ENCODE measurements at regions not wholly inside any gene's neighbourhood (a gene's known extent, or its start where the extent isn't known, plus 50 kb on each side); places are given as distances from the start of the nearest gene placed in this dataset.

DNA sequence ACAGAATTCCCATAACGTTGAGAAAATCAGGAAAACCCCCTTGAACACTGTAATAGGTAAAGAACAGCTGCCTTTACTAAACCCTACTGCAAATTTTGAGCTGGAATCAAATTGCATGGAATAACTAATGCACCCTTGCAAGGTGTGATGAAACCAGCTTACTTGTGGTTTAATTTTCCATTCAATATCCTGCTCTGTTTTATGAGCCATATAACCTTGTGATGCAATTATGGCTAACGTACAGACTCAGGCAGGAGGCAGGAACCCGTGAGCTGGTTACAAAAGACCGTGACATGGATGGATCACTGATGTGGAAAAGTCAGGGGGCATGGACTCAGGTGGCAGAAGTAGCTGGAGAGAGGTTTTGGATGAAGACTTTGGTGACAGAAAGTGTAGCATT lies 438.6 kb downstream of the COG6 start:
- Histone ChIP-seq H3K27ac (ENCODE audit: control insufficient read depth, insufficient read depth, low read length) (no peak overlapping the region), H2AFZ (ENCODE audit: control insufficient read depth, low read length) (no peak overlapping the region), H3K4me2 (ENCODE audit: control insufficient read depth, extremely low read depth, insufficient read depth, low read depth, low read length) (no peak overlapping the region), H3K4me1 (ENCODE audit: control insufficient read depth, extremely low read depth, insufficient read depth, low read length) (no peaks in the 10 kb centered on the region), H4K20me1 (ENCODE audit: control insufficient read depth, extremely low read depth, insufficient read depth, low read length) (no peaks in the 10 kb centered on the region), H3K36me3 (ENCODE audit: control insufficient read depth in 2 of 2, extremely low read depth in 1 of 2, insufficient read depth in 2 of 2, low read length in 2 of 2) (no peaks in the 10 kb centered on the region), H3K9me1 (ENCODE audit: control insufficient read depth, extremely low read depth, insufficient read depth, low read length) (no peaks in the 10 kb centered on the region), H3K4me3 (ENCODE audit: control insufficient read depth in 2 of 3, extremely low read depth in 1 of 3, insufficient read depth in 2 of 3, low read depth in 1 of 3, low read length in 3 of 3) (no peak overlapping the region), H3K27me3 (ENCODE audit: control insufficient read depth, extremely low read depth, insufficient read depth, low read length) (no peaks in the 10 kb centered on the region), H3K9me3 (ENCODE audit: control insufficient read depth, low read depth, low read length) (no peaks in the 10 kb centered on the region), H3K9ac (ENCODE audit: control insufficient read depth, extremely low read depth, insufficient read depth, low read length) (no peak overlapping the region), H3K79me2 (ENCODE audit: control insufficient read depth, insufficient read depth, low read length) (no peaks in the 10 kb centered on the region)
- FAIRE-seq (no peak), DNase-seq (ENCODE audit: low read depth, low spot score) (no peak)
- dilution Hi-C loops (cut with MboI; ENCODE audit: extremely low pct_ligation_motif_present, low sequenced_read_pairs) = no loop called here
- TF ChIP-seq EZH2 (IDR thresholded peaks at IDR 0.05; ENCODE audit: low read length) (no peak), CTCF (optimal IDR thresholded peaks at IDR 0.05 in 1 of 3, IDR thresholded peaks at IDR 0.05 in 1 of 3, conservative IDR thresholded peaks at IDR 0.05 in 1 of 3; ENCODE audit: extremely low read depth in 1 of 3, insufficient read depth in 2 of 3, low read length in 3 of 3) (no peak)

DNA sequence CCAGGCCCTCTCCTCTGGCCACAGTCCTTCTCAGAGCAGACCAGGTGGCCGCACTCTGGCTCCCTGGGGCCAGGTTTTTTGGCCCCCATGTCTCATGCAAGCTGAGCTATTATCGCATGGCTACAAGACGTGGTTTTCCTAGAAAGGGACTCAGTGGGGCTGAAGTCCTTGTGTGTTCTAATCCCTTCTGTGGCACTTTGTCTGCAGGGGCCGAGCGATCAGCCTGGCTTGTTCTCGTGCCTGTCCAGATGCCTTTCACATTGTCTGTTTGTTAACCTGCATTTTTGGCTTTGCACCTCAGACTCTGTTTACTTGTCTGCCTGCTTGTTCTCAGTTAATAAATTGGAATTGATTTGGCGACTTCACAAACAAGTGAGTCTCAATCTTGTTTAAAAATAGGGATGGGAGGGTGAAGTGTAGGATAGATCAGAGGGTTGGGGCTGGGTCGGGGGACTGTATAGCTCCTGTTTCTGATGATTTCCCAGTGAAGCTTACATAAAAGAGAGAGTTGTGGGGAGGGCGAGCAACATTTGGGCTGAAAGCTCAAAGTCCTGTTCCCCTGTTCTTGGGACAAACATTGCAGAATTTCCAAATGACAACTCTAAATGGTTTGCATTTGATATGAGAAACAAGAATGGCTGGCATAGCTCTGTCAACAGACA lies 440.4 kb downstream of the COG6 start:
- dilution Hi-C loops (cut with MboI; ENCODE audit: extremely low pct_ligation_motif_present, low sequenced_read_pairs) = no loop called here
- no peak for DNase-seq (ENCODE audit: low read depth, low spot score)
- no peak overlapping the region for H3K9ac ChIP-seq (ENCODE audit: control insufficient read depth, extremely low read depth, insufficient read depth, low read length)
- TF ChIP-seq CTCF (optimal IDR thresholded peaks at IDR 0.05 in 1 of 3, IDR thresholded peaks at IDR 0.05 in 1 of 3, conservative IDR thresholded peaks at IDR 0.05 in 1 of 3; ENCODE audit: extremely low read depth in 1 of 3, insufficient read depth in 2 of 3, low read length in 3 of 3) (no peak), EZH2 (IDR thresholded peaks at IDR 0.05; ENCODE audit: low read length) (no peak)
- no peaks in the 10 kb centered on the region for H3K79me2 ChIP-seq (ENCODE audit: control insufficient read depth, insufficient read depth, low read length)
- H3K27me3 ChIP-seq (ENCODE audit: control insufficient read depth, extremely low read depth, insufficient read depth, low read length) = no peaks in the 10 kb centered on the region
- no peaks in the 10 kb centered on the region for H3K4me1 ChIP-seq (ENCODE audit: control insufficient read depth, extremely low read depth, insufficient read depth, low read length)
- H3K4me2 ChIP-seq (ENCODE audit: control insufficient read depth, extremely low read depth, insufficient read depth, low read depth, low read length) = no peak overlapping the region
- H4K20me1 ChIP-seq (ENCODE audit: control insufficient read depth, extremely low read depth, insufficient read depth, low read length) = no peaks in the 10 kb centered on the region
- no peaks in the 10 kb centered on the region for H3K9me1 ChIP-seq (ENCODE audit: control insufficient read depth, extremely low read depth, insufficient read depth, low read length)
- no peak overlapping the region for H3K4me3 ChIP-seq (ENCODE audit: control insufficient read depth in 2 of 3, extremely low read depth in 1 of 3, insufficient read depth in 2 of 3, low read depth in 1 of 3, low read length in 3 of 3)
- FAIRE-seq = no peak
- no peak overlapping the region for H2AFZ ChIP-seq (ENCODE audit: control insufficient read depth, low read length)
- no peaks in the 10 kb centered on the region for H3K9me3 ChIP-seq (ENCODE audit: control insufficient read depth, low read depth, low read length)
- no peaks in the 10 kb centered on the region for H3K36me3 ChIP-seq (ENCODE audit: control insufficient read depth in 2 of 2, extremely low read depth in 1 of 2, insufficient read depth in 2 of 2, low read length in 2 of 2)
- H3K27ac ChIP-seq (ENCODE audit: control insufficient read depth, insufficient read depth, low read length) = no peak overlapping the region

Measured in keratinocyte (primary cell).